Stimulated activated CD8-positive, alpha-beta memory T cell treated with anti-CD3 and anti-CD28 coated beads, Interleukin-15, amount 100 ng/mL, for 4 hours (primary cell): ENCODE measurements at regions not wholly inside any gene's neighbourhood (a gene's known extent, or its start where the extent isn't known, plus 50 kb on each side); places are given as distances from the start of the nearest gene placed in this dataset.

ENCODE experiments used
- DNase-seq, 2 donors: peaks; one replicate each; pipeline ENCODE4 v3.0.0-alpha.2; 2020; ENCODE audit warnings: low read depth in 2 of 2

- DNase-seq: no peak
Measured at GRCh38 chr2:220107380-220107791, 480.0 kb downstream of the SLC4A3 start.

DNA sequence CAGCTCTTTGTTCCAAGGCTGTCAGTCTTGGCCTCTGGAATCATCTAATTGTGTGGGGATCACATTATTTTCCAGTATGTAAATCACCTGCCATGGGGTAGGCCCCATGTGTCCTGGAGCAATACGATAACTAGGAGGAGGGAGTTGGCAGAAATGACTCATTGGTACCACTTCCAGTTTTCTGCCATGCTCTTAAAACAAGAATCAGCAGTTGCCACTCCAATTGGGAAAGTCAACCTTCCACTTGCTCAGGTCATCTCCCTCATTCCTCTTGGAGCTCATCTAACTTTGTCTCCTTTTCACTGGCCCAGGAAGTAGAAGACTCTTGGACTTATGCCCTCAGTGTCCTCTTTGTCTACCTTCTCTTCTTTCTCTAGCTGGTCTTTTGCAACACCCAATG, 487.0 kb downstream of the SLC4A3 start:
- DNase-seq: no peak

DNA sequence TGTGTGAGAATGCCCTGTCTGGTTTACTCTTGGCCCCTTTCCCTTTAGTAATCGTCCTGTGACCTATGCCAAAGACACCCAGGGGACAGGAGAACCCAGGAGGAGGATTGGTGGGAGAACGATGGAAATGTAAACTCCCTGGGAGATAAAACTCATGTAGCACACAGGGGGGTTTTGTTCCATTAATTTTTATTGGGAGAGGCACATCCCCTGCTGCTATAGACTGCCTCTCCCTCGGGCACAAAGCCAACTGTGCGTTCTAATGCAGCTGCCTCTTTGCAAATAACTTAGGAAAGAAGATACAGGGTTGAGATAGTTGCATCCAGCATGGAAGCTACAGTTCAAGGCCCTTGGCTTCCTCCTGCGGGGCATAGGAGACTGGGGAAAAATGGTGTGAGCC, 489.6 kb downstream of the SLC4A3 start:
- DNase-seq: no peak

DNA sequence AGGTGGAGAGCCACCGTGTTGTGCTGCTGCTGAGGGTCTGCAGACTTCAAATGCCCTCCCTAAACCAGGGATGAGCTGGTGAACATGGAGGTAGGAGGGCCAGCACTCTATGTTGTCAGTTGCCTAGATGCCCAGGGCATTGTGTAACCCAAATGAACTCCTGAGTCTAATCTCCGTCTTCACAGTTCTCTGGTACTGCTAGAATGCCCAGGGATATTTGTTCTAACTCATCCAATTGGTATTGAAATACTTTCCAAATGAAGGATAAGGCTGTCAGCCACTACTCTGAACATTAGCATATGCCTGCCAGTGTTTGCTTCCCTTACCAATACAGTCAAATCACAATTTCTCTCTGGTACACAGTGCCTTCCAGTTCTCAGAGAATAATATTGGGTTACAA, 492.6 kb downstream of the SLC4A3 start:
- no peak for DNase-seq

DNA sequence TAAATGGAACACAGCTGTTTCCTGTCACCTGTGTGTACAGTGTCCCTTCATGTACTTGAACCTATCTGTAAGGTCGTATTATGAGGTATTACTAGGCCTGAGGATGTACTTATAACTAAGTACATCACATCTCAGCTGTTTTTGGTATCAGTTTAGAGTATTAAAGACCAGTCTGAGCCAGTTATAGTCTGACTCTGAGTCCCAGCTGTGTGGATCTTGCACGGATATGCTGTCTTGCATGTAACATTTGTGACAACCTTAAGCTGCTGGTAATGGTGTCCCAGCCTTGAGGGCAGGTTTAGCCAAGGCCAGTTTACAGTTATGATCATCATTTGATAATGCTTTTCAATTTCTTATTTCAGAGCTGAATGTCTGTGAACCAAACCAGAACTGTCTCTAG, 496.3 kb downstream of the SLC4A3 start:
- DNase-seq: no peak

DNA sequence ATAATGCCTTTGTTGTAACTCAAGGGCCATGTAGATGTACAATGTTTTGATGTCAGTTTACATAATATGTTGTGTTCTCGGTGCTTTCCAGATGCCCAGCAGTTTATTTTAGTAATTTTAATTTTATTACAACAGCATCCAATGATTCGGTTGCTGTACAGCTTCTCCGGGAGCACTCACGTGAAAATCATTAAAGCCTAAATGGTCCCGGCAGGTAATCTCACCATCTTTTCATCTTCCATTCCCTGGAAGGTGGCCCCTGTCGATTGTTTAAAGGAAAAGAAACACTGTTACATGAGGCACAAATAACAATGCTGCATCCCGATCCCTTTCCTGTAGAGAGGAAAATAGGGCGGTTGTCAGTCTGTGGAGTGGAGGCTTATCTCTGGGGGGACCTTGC, 498.1 kb downstream of the SLC4A3 start:
- DNase-seq: no peak

- no peak for DNase-seq
Measured at GRCh38 chr2:220127311-220127710, 499.9 kb downstream of the SLC4A3 start.

DNA sequence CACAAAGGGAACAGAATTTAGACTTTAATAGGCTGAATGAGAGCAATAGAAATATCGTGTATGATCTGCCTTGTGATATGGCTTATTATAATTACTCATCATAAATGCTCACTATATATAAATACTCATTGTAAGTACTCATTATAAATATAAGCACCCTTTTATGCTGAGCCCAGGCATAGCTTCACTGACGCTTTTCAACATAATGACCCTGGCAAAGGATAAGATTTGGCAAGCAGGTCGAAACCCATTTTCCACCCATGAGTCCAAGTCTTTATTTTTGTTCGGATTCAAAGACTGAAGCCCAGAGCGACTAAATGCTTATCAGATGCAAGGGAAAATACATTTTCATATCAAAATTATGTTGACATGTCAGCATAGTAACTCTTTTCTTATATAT, 500.4 kb downstream of the SLC4A3 start:
- no peak for DNase-seq

DNA sequence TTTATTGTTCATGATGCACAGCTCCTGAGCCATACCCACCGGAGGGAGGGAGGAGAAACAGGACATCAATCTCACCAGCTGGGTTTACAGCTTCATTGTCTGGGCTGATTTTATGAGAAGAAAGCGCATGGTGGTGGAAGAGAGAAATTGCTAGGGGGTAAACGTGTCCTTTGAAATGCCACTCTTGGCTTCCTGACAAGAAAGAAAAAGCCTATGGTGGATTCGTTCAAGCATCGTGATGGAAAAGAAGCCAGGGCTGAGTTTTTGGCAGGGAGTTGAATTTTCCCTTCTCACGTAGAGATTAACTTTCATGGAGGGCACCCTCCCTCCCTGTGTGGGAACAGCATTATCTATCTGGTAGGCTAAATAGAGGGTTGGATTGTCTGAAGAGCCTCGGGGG, 502.0 kb downstream of the SLC4A3 start:
- DNase-seq: no peak

GRCh38 chr2:220134756-220135534, 507.5 kb downstream of the SLC4A3 start:
- DNase-seq: no peak

- no peak for DNase-seq
Measured at GRCh38 chr2:220143336-220143735, 515.9 kb downstream of the SLC4A3 start.

DNA sequence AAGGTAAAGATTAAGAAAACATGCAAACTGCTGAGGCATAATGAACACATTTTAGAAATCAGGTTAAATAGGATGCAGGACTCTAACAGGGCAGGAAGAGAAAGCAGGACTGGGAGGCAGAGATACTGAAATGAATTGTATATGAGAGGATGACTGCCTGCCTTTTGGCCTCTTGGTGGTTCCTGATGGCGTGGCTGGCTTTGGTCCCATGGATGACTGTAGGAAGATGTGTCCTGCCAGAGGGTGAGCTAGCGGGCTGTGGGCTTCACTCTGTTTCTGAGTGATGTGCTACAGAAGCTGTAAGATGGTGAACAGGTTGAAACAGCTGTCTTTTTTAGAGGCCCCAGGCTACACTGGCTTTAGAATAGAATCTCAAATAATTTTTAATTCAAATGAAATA, 517.0 kb downstream of the SLC4A3 start:
- no peak for DNase-seq

GRCh38 chr2:220147161-220148038, 520.0 kb downstream of the SLC4A3 start:
- no peak for DNase-seq

GRCh38 chr2:220148471-220149248, 521.2 kb downstream of the SLC4A3 start:
- no peak for DNase-seq

DNA sequence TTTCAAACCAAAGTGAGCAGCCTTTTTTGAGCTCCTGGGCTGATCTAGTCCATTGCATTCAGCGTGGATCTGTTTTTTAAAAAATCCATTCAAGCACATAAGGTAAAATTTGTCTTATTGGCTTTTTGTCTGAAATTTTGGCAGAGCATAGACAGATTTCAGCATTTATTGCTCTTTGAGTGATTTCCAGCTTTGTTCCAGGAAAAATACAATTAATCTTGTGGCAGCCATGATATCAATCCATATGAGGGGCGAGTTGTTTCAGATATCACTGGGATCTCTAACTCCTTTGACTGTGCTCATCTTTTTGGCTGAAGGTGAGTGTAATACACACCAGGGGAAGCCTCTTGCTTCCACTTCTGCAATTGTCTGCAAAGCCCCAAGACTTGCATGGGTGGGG, 523.9 kb downstream of the SLC4A3 start:
- DNase-seq: no peak

GRCh38 chr2:220152281-220152935, 525.0 kb downstream of the SLC4A3 start:
- DNase-seq: no peak

GRCh38 chr2:220153118-220153517, 525.7 kb downstream of the SLC4A3 start:
- no peak for DNase-seq

DNA sequence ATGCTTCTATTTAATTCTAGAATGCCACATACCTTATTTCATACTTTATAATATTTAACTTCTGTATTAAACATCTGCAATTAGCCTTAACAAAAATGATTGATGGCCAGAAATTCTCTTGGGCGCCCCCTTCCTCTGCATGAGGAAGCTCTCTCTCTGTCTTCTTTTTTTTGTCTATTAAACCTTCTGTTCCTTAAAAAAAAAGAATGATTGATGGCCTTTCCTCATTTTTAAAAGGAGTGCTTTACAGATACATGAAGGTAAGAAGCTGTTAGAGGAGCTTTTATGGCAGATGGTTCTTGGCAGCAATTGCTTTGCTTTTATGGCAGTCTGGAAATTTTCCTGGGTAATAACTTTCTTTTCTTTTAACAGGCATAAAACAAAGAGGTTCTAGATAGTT, 526.9 kb downstream of the SLC4A3 start:
- no peak for DNase-seq

GRCh38 chr2:220157312-220157711, 529.9 kb downstream of the SLC4A3 start:
- DNase-seq: no peak

DNA sequence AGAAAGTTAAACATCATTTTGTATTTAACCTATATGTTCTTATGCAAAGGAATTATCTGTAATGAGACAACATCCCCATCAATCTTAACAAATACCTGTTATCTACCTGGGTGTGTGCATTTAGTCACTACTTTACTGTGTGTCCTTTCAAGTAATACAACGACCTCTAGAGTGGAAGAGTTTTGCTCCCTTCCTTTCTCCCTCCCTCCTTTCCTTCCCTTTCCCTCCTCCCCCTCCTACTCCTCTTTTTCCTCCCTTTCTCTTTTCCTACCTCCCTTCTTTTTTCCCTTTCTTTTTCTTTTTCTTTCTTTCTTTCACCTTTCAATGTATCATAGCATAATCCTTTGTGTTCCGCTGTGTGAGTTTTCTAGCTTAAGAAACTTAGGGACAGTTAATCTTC, 532.3 kb downstream of the SLC4A3 start:
- no peak for DNase-seq

DNA sequence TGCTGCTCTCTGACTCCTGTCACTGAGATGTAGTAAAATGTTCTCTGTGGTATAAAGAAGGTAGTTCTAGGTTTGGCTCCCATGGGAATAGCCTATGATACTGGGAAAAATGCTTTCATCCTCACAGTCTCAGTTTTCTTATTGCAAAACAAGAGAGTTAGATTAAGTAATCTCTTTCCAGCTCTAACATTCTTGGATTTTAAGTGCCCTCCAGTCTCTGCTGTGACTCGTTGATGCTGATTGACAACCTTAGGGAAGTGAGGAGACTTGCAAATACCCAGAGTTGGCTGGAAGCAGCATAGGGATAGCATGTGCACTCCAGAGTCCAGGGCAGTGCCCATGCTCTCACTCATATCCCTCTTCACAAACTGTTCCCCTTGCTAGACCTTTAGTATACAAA, 534.9 kb downstream of the SLC4A3 start:
- DNase-seq: no peak

DNA sequence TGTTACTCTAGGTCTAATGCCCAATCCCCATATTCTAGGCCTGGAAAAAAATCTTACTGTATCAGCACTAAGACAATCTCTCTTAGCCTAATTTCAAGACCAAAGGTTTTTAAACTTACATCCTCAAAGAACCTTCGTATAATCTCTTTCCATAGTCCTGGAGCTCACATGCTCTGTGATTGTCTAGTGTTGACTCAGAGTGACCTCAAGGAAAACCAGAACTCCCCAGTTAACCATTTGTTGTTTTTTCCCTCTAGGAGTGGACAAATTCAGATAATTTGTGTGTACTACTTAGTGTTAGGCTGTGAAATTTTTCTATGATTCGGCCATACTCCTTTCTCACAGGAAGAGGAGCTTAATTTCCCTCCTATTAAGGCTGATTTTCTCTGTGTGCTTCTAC, 536.1 kb downstream of the SLC4A3 start:
- DNase-seq: no peak
